GM13977 (cell line): ENCODE measurements at regions not wholly inside any gene's neighbourhood (a gene's known extent, or its start where the extent isn't known, plus 50 kb on each side); places are given as distances from the start of the nearest gene placed in this dataset.

Experiments used
- DNase-seq: peaks from one replicate; pipeline ENCODE4 v3.0.0; 2012; ENCODE audit warnings: low spot score
- CTCF ChIP-seq: IDR thresholded peaks from 2 replicates; pipeline ENCODE4 v1.5.1; 2012; ENCODE audit warnings: mild to moderate bottlenecking, control low read depth; ENCODE audit not compliant: insufficient read depth; ENCODE audit errors: extremely low read depth, missing control alignments
- in situ Hi-C: fragments of 300-500 bp; cut with MboI; formaldehyde crosslinking; loops from one replicate; pipeline ENCODE4 v1.12.0; 2022; ENCODE audit warnings: low sequenced_read_pairs, low pct_unique_long_range_greater_than_20kb, mixed read lengths, inconsistent platforms; ENCODE audit not compliant: unreplicated experiment

GRCh38 chr17:79360196-79360595 lies 250.7 kb downstream of the RBFOX3 start:
- no peak for TF ChIP-seq CTCF
- no peak for DNase-seq
- in situ Hi-C loops = no loop called here

GRCh38 chr17:79356839-79357447 lies 253.9 kb downstream of the RBFOX3 start:
- in situ Hi-C loops = no loop called here
- no peak for TF ChIP-seq CTCF
- no peak for DNase-seq

GRCh38 chr17:79355165-79355564 lies 255.7 kb downstream of the RBFOX3 start:
- no peak for TF ChIP-seq CTCF
- no peak for DNase-seq
- in situ Hi-C loops = no loop called here

- in situ Hi-C loops = no loop called here
- no peak for TF ChIP-seq CTCF
- DNase-seq = no peak
These were observed 256.6 kb downstream of the RBFOX3 start for GRCh38 chr17:79354173-79354820.

GRCh38 chr17:79353548-79353947 lies 257.3 kb downstream of the RBFOX3 start:
- DNase-seq = no peak
- TF ChIP-seq CTCF = no peak
- in situ Hi-C loops = no loop called here

- no peak for DNase-seq
- no peak for TF ChIP-seq CTCF
- in situ Hi-C loops = no loop called here
These were observed 257.8 kb downstream of the RBFOX3 start for GRCh38 chr17:79353016-79353415.
